ENCODE measurements at regions not wholly inside any gene's neighbourhood (a gene's known extent, or its start where the extent isn't known, plus 50 kb on each side); places are given as distances from the start of the nearest gene placed in this dataset.

- Mint-ChIP-seq H3K4me3 (no peak overlapping the region), H3K9me3 (no peaks in the 10 kb centered on the region), H3K27me3 (no peaks in the 10 kb centered on the region), H3K36me3 (peaks cover 0 to 9% (median 9%) of the 10 kb centered on the region in 3 donors), H3K4me1 (peaks cover 22 to 37% (median 26%) of the 10 kb centered on the region in 4 donors), H3K27ac (peak overlapping the region in 2 of 10 donors; percentile 57 to 78)
- POLR2A ChIA-PET, result no interaction called here
- DNase-seq (no peak), ATAC-seq (no peak)
These were observed 100.5 kb upstream of the SLC38A2 start for GRCh38 chr12:46472893-46473633.

- POLR2A ChIA-PET, result no interaction called here
- DNase-seq, result no peak
- no peak overlapping the region for H3K27ac Mint-ChIP-seq
- peaks cover 17 to 30% (median 27%) of the 10 kb centered on the region in 4 donors for H3K4me1 Mint-ChIP-seq
- H3K27me3 Mint-ChIP-seq, result no peaks in the 10 kb centered on the region
- H3K9me3 Mint-ChIP-seq, result no peaks in the 10 kb centered on the region
- H3K36me3 Mint-ChIP-seq, result peaks cover 0 to under 1% (median under 1%) of the 10 kb centered on the region in 3 donors
- H3K4me3 Mint-ChIP-seq, result no peak overlapping the region
- no peak for ATAC-seq
These were observed 99.7 kb upstream of the SLC38A2 start for GRCh38 chr12:46472144-46472705.

- peak overlapping the region in 3 of 10 donors; percentile 2 to 63 (median 11) for H3K27ac Mint-ChIP-seq
- H3K4me3 Mint-ChIP-seq, result no peak overlapping the region
- no peaks in the 10 kb centered on the region for H3K27me3 Mint-ChIP-seq
- DNase-seq, result no peak
- no peak for ATAC-seq
- no peaks in the 10 kb centered on the region for H3K9me3 Mint-ChIP-seq
- H3K36me3 Mint-ChIP-seq, result no peaks in the 10 kb centered on the region
- H3K4me1 Mint-ChIP-seq, result peaks cover 19 to 36% (median 27%) of the 10 kb centered on the region in 4 donors
- POLR2A ChIA-PET, result no interaction called here
These were observed 98.8 kb upstream of the SLC38A2 start for GRCh38 chr12:46471404-46471803.

- no peak for ATAC-seq
- POLR2A ChIA-PET, result interaction anchor here (0.6 to 2.1 kb wide), 3 partner anchors 11 to 100 kb away, joined by 3 to 7 read pairs (median 6); no protein-coding TSS in a partner anchor
- Mint-ChIP-seq H3K36me3 (no peaks in the 10 kb centered on the region), H3K9me3 (no peaks in the 10 kb centered on the region), H3K27ac (peak overlapping the region in 5 of 10 donors; percentile 2 to 66 (median 11)), H3K4me3 (no peak overlapping the region), H3K4me1 (peaks cover 18 to 40% (median 27%) of the 10 kb centered on the region in 4 donors), H3K27me3 (no peaks in the 10 kb centered on the region)
- no peak for DNase-seq
These were observed 98.4 kb upstream of the SLC38A2 start for GRCh38 chr12:46470975-46471374.

GRCh38 chr12:46470036-46470627, 97.6 kb upstream of the SLC38A2 start:
- POLR2A ChIA-PET, result interaction anchor here (0.5 to 2.1 kb wide), 6 partner anchors 10 to 99 kb away, joined by 3 to 7 read pairs (median 3); no protein-coding TSS in a partner anchor
- Mint-ChIP-seq H3K9me3 (peaks cover 0 to 4% (median 0%) of the 10 kb centered on the region in 9 donors), H3K27me3 (no peaks in the 10 kb centered on the region), H3K4me1 (peaks cover 18 to 40% (median 32%) of the 10 kb centered on the region in 4 donors), H3K4me3 (peak overlapping the region; percentile 33 to 82 (median 74)), H3K27ac (peak overlapping the region; percentile 45 to 95 (median 80)), H3K36me3 (peaks cover 0 to 4% (median 0%) of the 10 kb centered on the region in 3 donors)
- DNase-seq, result peak in 3 of 10 donors; percentile 18 to 41 (median 25)
- ATAC-seq, result peak; percentile 89 to 96

- Mint-ChIP-seq H3K27me3 (no peaks in the 10 kb centered on the region), H3K4me3 (no peak overlapping the region), H3K9me3 (peaks cover 0 to 4% (median 0%) of the 10 kb centered on the region in 9 donors), H3K4me1 (peaks cover 18 to 38% (median 30%) of the 10 kb centered on the region in 4 donors), H3K27ac (no peak overlapping the region), H3K36me3 (peaks cover 0 to 4% (median 0%) of the 10 kb centered on the region in 3 donors)
- POLR2A ChIA-PET, result interaction anchor here (2.1 kb wide), 1 partner anchor 97 kb away, joined by 6 read pairs; no protein-coding TSS in a partner anchor
- ATAC-seq (no peak), DNase-seq (no peak)
These were observed 96.2 kb upstream of the SLC38A2 start for GRCh38 chr12:46468813-46469212.

- no peak for ATAC-seq
- peaks cover 0 to 4% (median 0%) of the 10 kb centered on the region in 3 donors for H3K36me3 Mint-ChIP-seq
- peaks cover 18 to 34% (median 26%) of the 10 kb centered on the region in 4 donors for H3K4me1 Mint-ChIP-seq
- no peaks in the 10 kb centered on the region for H3K27me3 Mint-ChIP-seq
- H3K9me3 Mint-ChIP-seq, result peaks cover 0 to 4% (median 0%) of the 10 kb centered on the region in 9 donors
- no peak overlapping the region for H3K4me3 Mint-ChIP-seq
- no peak overlapping the region for H3K27ac Mint-ChIP-seq
- DNase-seq, result no peak
- POLR2A ChIA-PET, result no interaction called here
These were observed 95.6 kb upstream of the SLC38A2 start for GRCh38 chr12:46468160-46468559.

- POLR2A ChIA-PET, result interaction anchor here (0.9 kb wide), 1 partner anchor 11 kb away, joined by 3 read pairs; no protein-coding TSS in a partner anchor
- Mint-ChIP-seq H3K4me1 (peaks cover 22 to 42% (median 31%) of the 10 kb centered on the region in 4 donors), H3K9me3 (peaks cover 0 to 4% (median 0%) of the 10 kb centered on the region in 9 donors), H3K4me3 (no peak overlapping the region), H3K36me3 (peaks cover 0 to 4% (median 0%) of the 10 kb centered on the region in 3 donors), H3K27ac (no peak overlapping the region), H3K27me3 (no peaks in the 10 kb centered on the region)
- DNase-seq (no peak), ATAC-seq (no peak)
These were observed 92.7 kb upstream of the SLC38A2 start for GRCh38 chr12:46465307-46465706.

- Mint-ChIP-seq H3K27me3 (no peaks in the 10 kb centered on the region), H3K36me3 (peaks cover 0 to 4% (median 0%) of the 10 kb centered on the region in 3 donors), H3K9me3 (peaks cover 0 to 4% (median 0%) of the 10 kb centered on the region in 9 donors), H3K27ac (no peak overlapping the region), H3K4me3 (no peak overlapping the region), H3K4me1 (peaks cover 21 to 42% (median 31%) of the 10 kb centered on the region in 4 donors)
- ATAC-seq, result no peak
- no peak for DNase-seq
- POLR2A ChIA-PET, result interaction anchor here (0.9 kb wide), 1 partner anchor 11 kb away, joined by 3 read pairs; no protein-coding TSS in a partner anchor
These were observed 92.3 kb upstream of the SLC38A2 start for GRCh38 chr12:46464863-46465262.

GRCh38 chr12:46462641-46463355, 90.2 kb upstream of the SLC38A2 start:
- H3K27me3 Mint-ChIP-seq, result no peaks in the 10 kb centered on the region
- H3K36me3 Mint-ChIP-seq, result peaks cover 0 to 4% (median 0%) of the 10 kb centered on the region in 3 donors
- DNase-seq (no peak), ATAC-seq (no peak)
- H3K27ac Mint-ChIP-seq, result peak overlapping the region in 1 of 10 donors; percentile 74
- H3K4me1 Mint-ChIP-seq, result peaks cover 30 to 54% (median 46%) of the 10 kb centered on the region in 4 donors
- POLR2A ChIA-PET, result no interaction called here
- no peak overlapping the region for H3K4me3 Mint-ChIP-seq
- H3K9me3 Mint-ChIP-seq, result peaks cover 0 to 4% (median 0%) of the 10 kb centered on the region in 9 donors

- Mint-ChIP-seq H3K27me3 (no peaks in the 10 kb centered on the region), H3K4me3 (no peak overlapping the region), H3K4me1 (peaks cover 29 to 54% (median 47%) of the 10 kb centered on the region in 4 donors), H3K27ac (peak overlapping the region in 4 of 10 donors; percentile 5 to 95 (median 56)), H3K9me3 (peaks cover 0 to 4% (median 0%) of the 10 kb centered on the region in 9 donors), H3K36me3 (peaks cover 0 to 4% (median 0%) of the 10 kb centered on the region in 3 donors)
- DNase-seq (no peak), ATAC-seq (no peak)
- POLR2A ChIA-PET, result no interaction called here
These were observed 89.5 kb upstream of the SLC38A2 start for GRCh38 chr12:46461907-46462640.

Measured in naive thymus-derived CD8-positive, alpha-beta T cell (primary cell).